OCI-LY3 (cell line): ENCODE measurements at regions not wholly inside any gene's neighbourhood (a gene's known extent, or its start where the extent isn't known, plus 50 kb on each side); places are given as distances from the start of the nearest gene placed in this dataset.

Source experiments
- EZH2phosphoT487 ChIP-seq: fragments of 200-600 bp; shearing (Covaris generic); IDR thresholded peaks from 2 replicates; pipeline ENCODE4 v1.6.1; 2018; ENCODE audit warnings: antibody characterized with exemption, mixed run types, low read depth
- TF ChIP-seq, protein P1 (sequence below): fragments of 200-600, 300-600 bp; sonication (generic); IDR thresholded peaks from 2 replicates; pipeline ENCODE4 v1.5.1; 2014; ENCODE audit warnings: antibody characterized with exemption, low read length, low read depth

DNA sequence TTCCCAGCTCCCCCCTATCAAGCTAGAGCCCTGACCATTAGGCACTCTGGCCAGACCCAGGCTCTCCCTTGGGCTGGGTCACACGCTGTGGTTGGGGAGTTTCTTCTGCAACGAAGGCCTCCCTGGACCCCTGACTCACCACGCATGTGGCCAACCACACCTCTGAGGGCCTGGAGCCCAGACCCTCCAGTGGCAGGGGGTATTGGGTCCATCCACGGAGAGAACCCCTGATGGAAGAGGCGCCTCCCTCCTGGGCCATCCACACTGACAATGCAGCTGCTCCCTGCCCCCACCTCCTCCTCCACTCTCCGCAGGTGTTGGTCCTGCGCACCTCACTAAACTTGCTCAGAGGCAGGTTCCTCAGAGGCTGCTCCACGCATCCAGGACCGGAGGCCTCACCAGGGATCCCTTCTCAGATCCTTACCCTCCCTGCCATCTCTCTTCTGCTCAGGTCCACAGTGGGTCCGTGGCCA lies 125.4 kb downstream of the RNASET2 start:
- TF ChIP-seq, protein P1, sequence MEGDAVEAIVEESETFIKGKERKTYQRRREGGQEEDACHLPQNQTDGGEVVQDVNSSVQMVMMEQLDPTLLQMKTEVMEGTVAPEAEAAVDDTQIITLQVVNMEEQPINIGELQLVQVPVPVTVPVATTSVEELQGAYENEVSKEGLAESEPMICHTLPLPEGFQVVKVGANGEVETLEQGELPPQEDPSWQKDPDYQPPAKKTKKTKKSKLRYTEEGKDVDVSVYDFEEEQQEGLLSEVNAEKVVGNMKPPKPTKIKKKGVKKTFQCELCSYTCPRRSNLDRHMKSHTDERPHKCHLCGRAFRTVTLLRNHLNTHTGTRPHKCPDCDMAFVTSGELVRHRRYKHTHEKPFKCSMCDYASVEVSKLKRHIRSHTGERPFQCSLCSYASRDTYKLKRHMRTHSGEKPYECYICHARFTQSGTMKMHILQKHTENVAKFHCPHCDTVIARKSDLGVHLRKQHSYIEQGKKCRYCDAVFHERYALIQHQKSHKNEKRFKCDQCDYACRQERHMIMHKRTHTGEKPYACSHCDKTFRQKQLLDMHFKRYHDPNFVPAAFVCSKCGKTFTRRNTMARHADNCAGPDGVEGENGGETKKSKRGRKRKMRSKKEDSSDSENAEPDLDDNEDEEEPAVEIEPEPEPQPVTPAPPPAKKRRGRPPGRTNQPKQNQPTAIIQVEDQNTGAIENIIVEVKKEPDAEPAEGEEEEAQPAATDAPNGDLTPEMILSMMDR: no peak
- TF ChIP-seq EZH2phosphoT487: no peak
